ENCODE measurements at regions not wholly inside any gene's neighbourhood (a gene's known extent, or its start where the extent isn't known, plus 50 kb on each side); places are given as distances from the start of the nearest gene placed in this dataset.

DNA sequence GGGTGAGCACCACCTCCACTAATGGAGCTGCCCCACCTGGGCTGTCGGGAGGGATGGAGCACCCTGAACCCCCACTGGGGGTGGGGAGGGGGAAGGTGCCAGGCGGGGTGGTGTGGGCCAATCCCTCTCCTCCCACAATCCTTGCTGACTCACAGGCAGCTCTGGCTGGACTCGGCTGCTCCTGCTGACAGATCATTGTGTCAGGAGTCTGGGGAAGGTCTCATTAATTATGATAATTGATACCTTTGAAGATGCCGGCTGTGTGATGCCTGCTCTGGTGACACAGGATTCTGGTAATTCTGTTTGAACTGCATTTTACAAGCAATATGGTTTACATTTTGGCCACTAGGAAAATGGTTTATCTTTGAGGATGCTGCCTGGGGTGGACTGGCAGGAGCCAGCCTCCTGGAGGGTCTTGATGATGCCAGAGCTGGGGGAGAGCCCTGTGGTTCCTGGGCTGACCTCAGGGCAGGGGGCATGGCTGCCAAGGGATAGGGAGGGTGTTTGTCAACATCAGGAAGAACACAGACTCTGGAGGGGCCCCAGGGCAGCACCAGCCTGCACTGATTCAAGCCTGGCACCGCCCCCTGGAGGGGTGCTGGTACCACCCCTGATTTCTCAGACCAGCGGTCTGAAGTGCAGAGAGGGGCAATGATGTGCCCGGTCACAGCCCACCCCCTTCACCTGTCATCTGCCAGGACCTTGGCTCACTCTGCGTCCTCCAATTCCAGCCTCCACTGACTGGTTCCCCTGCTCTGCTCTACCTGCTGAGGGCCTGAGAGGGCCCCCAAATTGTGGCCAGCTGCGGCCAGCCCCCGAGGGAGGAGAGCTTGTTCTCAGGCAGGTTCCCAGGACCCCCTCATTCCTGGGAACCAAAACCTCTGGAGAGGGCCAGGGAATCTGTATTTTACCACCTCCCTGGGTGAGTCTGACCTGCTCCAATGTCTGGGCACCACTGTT, 338.8 kb downstream of the MATN1 start:
- TF ChIP-seq TCF7L2 (IDR thresholded peaks at IDR 0.05; ENCODE audit: borderline replicate concordance, extremely low read depth, insufficient read depth, insufficient read length) (peak; percentile 31), RAD21 (IDR thresholded peaks at IDR 0.05; ENCODE audit: low read depth) (no peak), YY1 (IDR thresholded peaks at IDR 0.05; ENCODE audit: extremely low read depth, insufficient replicate concordance, low read depth, low read length) (no peak), ZFX (IDR thresholded peaks at IDR 0.05) (no peak)
- TF ChIP-seq, protein P1, sequence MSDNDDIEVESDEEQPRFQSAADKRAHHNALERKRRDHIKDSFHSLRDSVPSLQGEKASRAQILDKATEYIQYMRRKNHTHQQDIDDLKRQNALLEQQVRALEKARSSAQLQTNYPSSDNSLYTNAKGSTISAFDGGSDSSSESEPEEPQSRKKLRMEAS (IDR thresholded peaks at IDR 0.05), result no peak
- TF ChIP-seq, protein P2, sequence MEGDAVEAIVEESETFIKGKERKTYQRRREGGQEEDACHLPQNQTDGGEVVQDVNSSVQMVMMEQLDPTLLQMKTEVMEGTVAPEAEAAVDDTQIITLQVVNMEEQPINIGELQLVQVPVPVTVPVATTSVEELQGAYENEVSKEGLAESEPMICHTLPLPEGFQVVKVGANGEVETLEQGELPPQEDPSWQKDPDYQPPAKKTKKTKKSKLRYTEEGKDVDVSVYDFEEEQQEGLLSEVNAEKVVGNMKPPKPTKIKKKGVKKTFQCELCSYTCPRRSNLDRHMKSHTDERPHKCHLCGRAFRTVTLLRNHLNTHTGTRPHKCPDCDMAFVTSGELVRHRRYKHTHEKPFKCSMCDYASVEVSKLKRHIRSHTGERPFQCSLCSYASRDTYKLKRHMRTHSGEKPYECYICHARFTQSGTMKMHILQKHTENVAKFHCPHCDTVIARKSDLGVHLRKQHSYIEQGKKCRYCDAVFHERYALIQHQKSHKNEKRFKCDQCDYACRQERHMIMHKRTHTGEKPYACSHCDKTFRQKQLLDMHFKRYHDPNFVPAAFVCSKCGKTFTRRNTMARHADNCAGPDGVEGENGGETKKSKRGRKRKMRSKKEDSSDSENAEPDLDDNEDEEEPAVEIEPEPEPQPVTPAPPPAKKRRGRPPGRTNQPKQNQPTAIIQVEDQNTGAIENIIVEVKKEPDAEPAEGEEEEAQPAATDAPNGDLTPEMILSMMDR (IDR thresholded peaks at IDR 0.05 in 2 of 3, conservative IDR thresholded peaks at IDR 0.05 in 1 of 3; ENCODE audit: borderline replicate concordance in 1 of 3, insufficient read depth in 1 of 3, low read depth in 2 of 3, low read length in 2 of 3), result no peak
- ChIA-PET CTCF (no interaction called here), POLR2A (no interaction called here), RAD21 (ENCODE audit: low non-redundant PET in 1 of 2, low total read pairs in 2 of 2, uncharacterized antibody in 2 of 2, unreplicated experiment in 2 of 2) (no interaction called here)
- Histone ChIP-seq H3K36me3 (ENCODE audit: control insufficient read depth in 1 of 2, insufficient read depth in 2 of 2, low read length in 2 of 2) (no peaks in the 10 kb centered on the region), H3K9me2 (ENCODE audit: insufficient read depth) (no peaks in the 10 kb centered on the region), H4K20me1 (ENCODE audit: insufficient read depth) (no peaks in the 10 kb centered on the region), H3K4me3 (replicated peaks in 1 of 2; ENCODE audit: low read depth in 1 of 2, low read length in 2 of 2) (no peak overlapping the region), H3K27ac (ENCODE audit: low read depth, low read length) (no peak overlapping the region), H3K9ac (ENCODE audit: low read length) (no peak overlapping the region), H3K4me2 (ENCODE audit: low read length) (no peak overlapping the region), H3K9me3 (ENCODE audit: control insufficient read depth in 1 of 2, insufficient read depth in 1 of 2, low read depth in 1 of 2, low read length in 2 of 2) (no peaks in the 10 kb centered on the region), H3K27me3 (ENCODE audit: insufficient read depth, low read length) (peaks cover 8% of the 10 kb centered on the region; the same call in 1 of the 2 replicates), H3K4me1 (ENCODE audit: control insufficient read depth in 1 of 2, insufficient read depth in 2 of 2, low read length in 2 of 2) (peaks cover 0 to 8% of the 10 kb centered on the region in 2 experiments; a peak in 3 of 4 replicates), H3K79me2 (ENCODE audit: insufficient read depth, low read length) (no peaks in the 10 kb centered on the region), H2AFZ (ENCODE audit: low read depth, low read length, poor library complexity, severe bottlenecking) (no peak overlapping the region)
- BruUV-seq (replicated peaks), result no TSS peak
- no peak for DNase-seq (ENCODE audit: low read depth, low spot score)
- intact Hi-C loops (cut with micrococcal nuclease), result loop anchor here (5.0 kb wide), 1 partner anchor 1007 kb away; no protein-coding TSS in a partner anchor
- no peak for ATAC-seq

Measured in HCT116 (cell line).